Epithelial cell of esophagus (primary cell): ENCODE measurements at regions not wholly inside any gene's neighbourhood (a gene's known extent, or its start where the extent isn't known, plus 50 kb on each side); places are given as distances from the start of the nearest gene placed in this dataset.

ENCODE experiments used
- DNase-seq: peaks from one replicate; pipeline ENCODE4 v3.0.0; 2010; ENCODE audit warnings: low read depth
- H3K4me3 ChIP-seq: 2 replicates; pipeline ENCODE4 v1.5.1; 2011; ENCODE audit warnings: mild to moderate bottlenecking, low read length, control low read depth
- TF ChIP-seq, protein P1 (sequence below): IDR thresholded peaks from 2 replicates; pipeline ENCODE4 v1.5.1; 2011; ENCODE audit warnings: low read depth, mild to moderate bottlenecking, low read length, control low read depth, inconsistent platforms; ENCODE audit not compliant: insufficient read depth; ENCODE audit errors: missing control alignments

DNA sequence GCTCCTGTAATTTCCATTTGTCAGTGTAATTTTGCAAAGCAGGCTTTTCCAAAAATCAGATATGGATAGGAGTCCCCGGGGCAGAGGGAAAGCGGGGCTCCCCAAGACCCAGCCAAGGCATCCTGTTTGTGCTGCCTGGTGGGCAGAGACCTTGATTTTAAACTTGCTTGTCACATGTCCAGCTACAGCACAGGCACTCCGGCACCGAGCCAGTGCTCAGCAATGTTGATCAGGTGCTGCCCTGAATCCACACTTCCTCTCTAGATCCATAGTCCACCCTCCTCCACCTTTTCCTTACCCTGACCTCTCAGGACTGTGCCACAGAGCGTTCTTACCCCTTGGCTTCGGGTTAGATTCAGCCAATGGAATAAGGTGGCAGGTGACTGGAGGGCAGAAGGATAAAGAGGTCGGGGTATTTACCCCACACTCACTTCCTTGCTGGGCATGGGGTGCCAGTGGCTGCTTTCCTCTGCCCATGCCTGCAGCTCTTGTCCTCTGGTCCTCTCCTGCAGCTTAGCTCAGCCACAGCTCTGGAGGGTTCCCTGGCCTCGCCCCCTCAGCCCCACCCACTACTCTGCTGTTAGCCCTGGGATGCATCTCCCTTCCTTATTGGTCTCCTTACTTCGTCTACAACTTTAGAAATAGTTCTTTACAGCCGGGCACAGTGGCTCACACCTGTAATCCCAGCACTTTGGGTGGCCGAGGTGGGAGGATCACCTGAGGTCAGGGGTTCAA lies 80.1 kb downstream of the IRF2BPL start:
- DNase-seq: no peak
- H3K4me3 ChIP-seq: no peak overlapping the region
- TF ChIP-seq, protein P1, sequence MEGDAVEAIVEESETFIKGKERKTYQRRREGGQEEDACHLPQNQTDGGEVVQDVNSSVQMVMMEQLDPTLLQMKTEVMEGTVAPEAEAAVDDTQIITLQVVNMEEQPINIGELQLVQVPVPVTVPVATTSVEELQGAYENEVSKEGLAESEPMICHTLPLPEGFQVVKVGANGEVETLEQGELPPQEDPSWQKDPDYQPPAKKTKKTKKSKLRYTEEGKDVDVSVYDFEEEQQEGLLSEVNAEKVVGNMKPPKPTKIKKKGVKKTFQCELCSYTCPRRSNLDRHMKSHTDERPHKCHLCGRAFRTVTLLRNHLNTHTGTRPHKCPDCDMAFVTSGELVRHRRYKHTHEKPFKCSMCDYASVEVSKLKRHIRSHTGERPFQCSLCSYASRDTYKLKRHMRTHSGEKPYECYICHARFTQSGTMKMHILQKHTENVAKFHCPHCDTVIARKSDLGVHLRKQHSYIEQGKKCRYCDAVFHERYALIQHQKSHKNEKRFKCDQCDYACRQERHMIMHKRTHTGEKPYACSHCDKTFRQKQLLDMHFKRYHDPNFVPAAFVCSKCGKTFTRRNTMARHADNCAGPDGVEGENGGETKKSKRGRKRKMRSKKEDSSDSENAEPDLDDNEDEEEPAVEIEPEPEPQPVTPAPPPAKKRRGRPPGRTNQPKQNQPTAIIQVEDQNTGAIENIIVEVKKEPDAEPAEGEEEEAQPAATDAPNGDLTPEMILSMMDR: no peak

DNA sequence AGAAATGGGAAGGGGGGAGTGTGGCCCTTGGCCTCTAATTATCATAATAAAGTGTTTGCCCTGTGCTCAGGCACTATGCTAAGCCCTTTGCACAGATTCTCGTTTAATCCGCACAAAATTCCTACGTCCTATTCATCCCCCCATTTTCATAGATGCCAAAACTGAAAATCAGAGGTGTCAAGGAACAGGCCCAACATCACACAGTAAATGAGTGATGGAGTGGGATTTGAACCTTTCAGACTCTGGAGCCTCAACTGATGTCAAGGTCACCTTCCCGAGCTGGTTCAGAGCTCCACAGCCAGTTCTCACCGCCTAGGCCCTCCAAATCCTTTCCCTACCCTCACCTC lies 80.7 kb downstream of the IRF2BPL start:
- H3K4me3 ChIP-seq: no peak overlapping the region
- DNase-seq: no peak
- TF ChIP-seq, protein P1: no peak

DNA sequence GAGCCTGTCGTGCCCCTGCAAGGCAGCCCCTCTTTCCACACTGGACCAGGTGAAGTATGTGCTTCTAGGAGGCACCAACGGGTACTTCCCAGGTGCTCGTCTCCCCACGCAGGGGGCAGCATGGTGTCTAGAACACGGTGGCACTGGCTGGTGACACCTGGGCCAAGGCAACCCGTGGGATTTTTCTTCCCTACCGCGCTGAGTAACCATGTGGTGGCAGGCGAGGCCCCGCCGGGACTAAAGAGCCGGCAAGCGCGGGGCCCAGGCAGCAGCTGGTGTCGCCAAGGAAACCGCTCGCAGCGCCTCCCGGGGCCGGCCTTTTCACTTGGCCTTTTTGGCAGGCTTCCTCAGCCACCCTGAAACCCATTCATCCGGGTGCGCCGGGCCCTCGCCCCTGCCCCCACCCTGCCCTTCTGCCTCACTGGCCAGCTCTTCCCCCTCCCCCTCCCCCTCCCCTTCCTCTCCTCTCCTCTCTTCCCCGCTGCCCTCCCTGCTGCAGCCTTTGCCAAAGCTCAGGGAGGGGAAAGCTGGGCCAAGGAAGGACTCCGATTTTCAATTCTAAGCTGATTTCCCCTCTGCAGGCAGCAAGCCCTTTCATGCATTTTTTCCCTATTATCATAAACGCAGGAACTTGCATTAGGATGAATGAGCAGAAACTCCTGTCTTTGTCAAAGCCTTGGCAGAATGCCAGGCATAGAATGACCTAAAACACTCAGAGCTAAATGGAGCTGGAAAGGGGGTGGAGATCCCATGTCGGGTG lies 81.2 kb downstream of the IRF2BPL start:
- DNase-seq: peak; percentile 82
- TF ChIP-seq, protein P1: peak; percentile 56
- H3K4me3 ChIP-seq: no peak overlapping the region

- TF ChIP-seq, protein P1: no peak
- no peak overlapping the region for H3K4me3 ChIP-seq
- DNase-seq: no peak
Measured at GRCh38 chr14:76946753-76947077, 81.8 kb downstream of the IRF2BPL start.

GRCh38 chr14:76943072-76943471 lies 85.4 kb downstream of the IRF2BPL start:
- no peak overlapping the region for H3K4me3 ChIP-seq
- TF ChIP-seq, protein P1: no peak
- DNase-seq: no peak

- no peak for DNase-seq
- TF ChIP-seq, protein P1: no peak
- no peak overlapping the region for H3K4me3 ChIP-seq
Measured at GRCh38 chr14:76941946-76942805, 86.3 kb downstream of the IRF2BPL start.
